HEK293 (cell line): ENCODE measurements at regions not wholly inside any gene's neighbourhood (a gene's known extent, or its start where the extent isn't known, plus 50 kb on each side); places are given as distances from the start of the nearest gene placed in this dataset.

Experiments
- CTCF ChIA-PET: fragments of 350-600 bp; formaldehyde crosslinking; extraction: SDS; loops from one replicate; lab custom pipeline; 2021; ENCODE audit warnings: antibody characterized with exemption; lab: Yijun Ruan, JAX
- POLR2A ChIA-PET: fragments of 300-600 bp; formaldehyde crosslinking; extraction: SDS; loops from one replicate; lab custom pipeline; 2020; ENCODE audit warnings: antibody characterized with exemption, inconsistent platforms; lab: Yijun Ruan, JAX
- H3K27ac ChIP-seq: fragments of 200-500 bp; sonication (Bioruptor generic); 2 replicates; pipeline ENCODE4 v1.5.1; 2014; ENCODE audit warnings: low read depth, low read length, control low read depth, inconsistent platforms; ENCODE audit errors: extremely low read depth
- H3K36me3 ChIP-seq, 2 experiments: fragments of 200-500 bp in 1 of 2; sonication (Bioruptor generic) in 1 of 2; 1 replicate in 1 of 2; 2 replicates in 1 of 2; pipeline ENCODE4 v1.5.1; 2014 to 2017; ENCODE audit warnings: inconsistent platforms in 2 of 2, low read length in 2 of 2; ENCODE audit not compliant: control insufficient read depth in 2 of 2, insufficient read depth in 1 of 2
- H3K4me1 ChIP-seq: fragments of 200-500 bp; sonication (Bioruptor generic); 2 replicates; pipeline ENCODE4 v1.5.1; 2014; ENCODE audit warnings: mild to moderate bottlenecking, low read length, inconsistent platforms; ENCODE audit not compliant: control insufficient read depth, insufficient read depth
- H3K4me3 ChIP-seq: 2 replicates; pipeline ENCODE4 v1.5.1; 2011; ENCODE audit warnings: low read depth, mild to moderate bottlenecking, control low read depth, low read length, moderate library complexity
- H3K9me3 ChIP-seq: fragments of 200-500 bp; sonication (Bioruptor generic); 2 replicates; pipeline ENCODE4 v1.5.1; 2014; ENCODE audit warnings: low read depth, low read length, inconsistent platforms; ENCODE audit not compliant: control insufficient read depth, insufficient read depth
- GLI2 ChIP-seq: fragments of 450-650 bp; formaldehyde crosslinking; IDR thresholded peaks from 2 replicates; pipeline ENCODE4; 2017; ENCODE audit warnings: missing biosample characterization, missing genetic modification characterization, low read depth, borderline replicate concordance
- KLF10 ChIP-seq: fragments of 450-650 bp; IDR thresholded peaks from 2 replicates; pipeline ENCODE4 v1.5.1; 2018; ENCODE audit warnings: missing biosample characterization, mild to moderate bottlenecking, missing genetic modification characterization
- REPIN1 ChIP-seq: fragments of 450-650 bp; formaldehyde crosslinking; IDR thresholded peaks from 2 replicates; pipeline ENCODE4 v1.5.1; 2017; ENCODE audit warnings: missing biosample characterization, missing genetic modification characterization, low read depth
- TRIM28 ChIP-seq: IDR thresholded peaks from 2 replicates; pipeline ENCODE4 v1.6.1; 2011; ENCODE audit warnings: low read length, control low read depth, borderline replicate concordance
- YY2 ChIP-seq: fragments of 450-650 bp; formaldehyde crosslinking; IDR thresholded peaks from 2 replicates; pipeline ENCODE4 v1.5.1; 2016; ENCODE audit warnings: missing biosample characterization, missing genetic modification characterization
- ZBTB21 ChIP-seq: fragments of 450-650 bp; formaldehyde crosslinking; IDR thresholded peaks from 2 replicates; pipeline ENCODE4 v1.5.1; 2017; ENCODE audit warnings: missing biosample characterization, missing genetic modification characterization
- ZNF10 ChIP-seq: fragments of 450-650 bp; formaldehyde crosslinking; IDR thresholded peaks from 2 replicates; pipeline ENCODE4 v1.5.1; 2017; ENCODE audit warnings: missing biosample characterization, missing genetic modification characterization
- ZNF133 ChIP-seq: fragments of 450-650 bp; formaldehyde crosslinking; IDR thresholded peaks from 2 replicates; pipeline ENCODE4 v1.5.1; 2016; ENCODE audit warnings: missing biosample characterization, missing genetic modification characterization
- ZNF138 ChIP-seq: fragments of 450-650 bp; formaldehyde crosslinking; IDR thresholded peaks from 2 replicates; pipeline ENCODE4 v1.5.1; 2016; ENCODE audit warnings: missing biosample characterization, missing genetic modification characterization, borderline replicate concordance
- ZNF169 ChIP-seq: fragments of 450-650 bp; formaldehyde crosslinking; IDR thresholded peaks from 2 replicates; pipeline ENCODE4 v1.5.1; 2016; ENCODE audit warnings: missing biosample characterization, missing genetic modification characterization
- ZNF18 ChIP-seq: fragments of 450-650 bp; formaldehyde crosslinking; IDR thresholded peaks from 2 replicates; pipeline ENCODE4 v1.5.1; 2016; ENCODE audit warnings: missing biosample characterization, missing genetic modification characterization
- ZNF223 ChIP-seq: fragments of 450-650 bp; formaldehyde crosslinking; IDR thresholded peaks from 2 replicates; pipeline ENCODE4 v1.5.1; 2016; ENCODE audit warnings: missing biosample characterization, missing genetic modification characterization
- ZNF23 ChIP-seq: fragments of 450-650 bp; formaldehyde crosslinking; IDR thresholded peaks from 2 replicates; pipeline ENCODE4 v1.5.1; 2016; ENCODE audit warnings: missing biosample characterization, missing genetic modification characterization, borderline replicate concordance
- ZNF391 ChIP-seq: fragments of 450-650 bp; formaldehyde crosslinking; IDR thresholded peaks from 2 replicates; pipeline ENCODE4 v1.5.1; 2016; ENCODE audit warnings: low read depth, missing biosample characterization, missing genetic modification characterization, borderline replicate concordance
- ZNF416 ChIP-seq: fragments of 450-650 bp; formaldehyde crosslinking; IDR thresholded peaks from 2 replicates; pipeline ENCODE4 v1.5.1; 2016; ENCODE audit warnings: missing biosample characterization, missing genetic modification characterization
- ZNF426 ChIP-seq: fragments of 450-650 bp; formaldehyde crosslinking; IDR thresholded peaks from 2 replicates; pipeline ENCODE4 v1.5.1; 2017; ENCODE audit warnings: missing biosample characterization, missing genetic modification characterization, mild to moderate bottlenecking, inconsistent platforms, moderate library complexity
- ZNF596 ChIP-seq: fragments of 450-650 bp; IDR thresholded peaks from 2 replicates; pipeline ENCODE4 v1.5.0; 2018; ENCODE audit warnings: missing biosample characterization, mild to moderate bottlenecking, missing genetic modification characterization, moderate library complexity
- ZNF621 ChIP-seq: fragments of 450-650 bp; formaldehyde crosslinking; IDR thresholded peaks from 2 replicates; pipeline ENCODE4 v1.5.1; 2017; ENCODE audit warnings: missing biosample characterization, missing genetic modification characterization
- ZNF626 ChIP-seq: fragments of 450-650 bp; sonication (Bioruptor Pico); formaldehyde crosslinking; IDR thresholded peaks from 2 replicates; pipeline ENCODE4 v1.5.1; 2018; ENCODE audit warnings: missing biosample characterization, missing genetic modification characterization, inconsistent platforms
- ZNF792 ChIP-seq: fragments of 450-650 bp; formaldehyde crosslinking; IDR thresholded peaks from 2 replicates; pipeline ENCODE4 v1.5.1; 2016; ENCODE audit warnings: missing biosample characterization, missing genetic modification characterization
- ZSCAN18 ChIP-seq: fragments of 450-650 bp; formaldehyde crosslinking; IDR thresholded peaks from 2 replicates; pipeline ENCODE4 v1.5.1; 2016; ENCODE audit warnings: missing biosample characterization, missing genetic modification characterization
- TF ChIP-seq, protein P1 (sequence below): fragments of 450-650 bp; formaldehyde crosslinking; conservative IDR thresholded peaks from 2 replicates; pipeline ENCODE4 v1.5.1; 2016; ENCODE audit warnings: low read depth, missing biosample characterization, missing genetic modification characterization
- TF ChIP-seq, protein P2 (sequence below): fragments of 450-650 bp; formaldehyde crosslinking; IDR thresholded peaks from 2 replicates; pipeline ENCODE4 v1.5.1; 2017; ENCODE audit warnings: missing biosample characterization, missing genetic modification characterization

- TF ChIP-seq ZNF621 (tag by site-specific recombination) (no peak), ZNF138 (tag by site-specific recombination) (no peak)
Observed at GRCh38 chr14:39847852-39848251, 415.6 kb upstream of the FBXO33 start (continued).

DNA sequence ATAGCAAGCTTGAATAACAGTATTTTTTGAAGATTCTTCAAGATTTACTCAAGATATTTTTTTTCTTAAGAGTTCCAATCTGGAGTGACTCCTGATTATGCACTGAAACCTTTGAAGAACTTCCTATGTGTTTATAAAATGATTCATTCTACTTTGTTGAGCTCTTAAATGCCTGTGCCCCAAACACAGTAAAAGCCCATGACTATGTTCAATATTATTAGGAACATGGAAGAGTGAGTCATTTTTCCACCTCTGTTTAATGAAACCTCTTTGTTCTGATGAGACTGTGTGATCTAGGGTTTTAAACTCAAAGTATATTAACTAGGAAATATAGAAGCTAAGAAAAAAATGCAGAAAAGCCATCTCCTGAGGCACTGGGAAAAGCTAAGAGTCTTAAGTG lies 415.0 kb upstream of the FBXO33 start:
- no peak for TF ChIP-seq ZNF10 (tag by site-specific recombination)
- TF ChIP-seq ZSCAN18 (tag by site-specific recombination) = no peak
- no peak for TF ChIP-seq ZNF391
- TF ChIP-seq KLF10 (tag by site-specific recombination) = no peak
- TF ChIP-seq ZNF426 (tag by site-specific recombination) = no peak
- no peak for TF ChIP-seq ZBTB21 (tag by site-specific recombination)
- TF ChIP-seq ZNF792 (tag by site-specific recombination) = no peak
- TF ChIP-seq ZNF18 (tag by site-specific recombination) = no peak
- TF ChIP-seq, all 188 proteins: peak for 0
- no peak overlapping the region for H3K27ac ChIP-seq

DNA sequence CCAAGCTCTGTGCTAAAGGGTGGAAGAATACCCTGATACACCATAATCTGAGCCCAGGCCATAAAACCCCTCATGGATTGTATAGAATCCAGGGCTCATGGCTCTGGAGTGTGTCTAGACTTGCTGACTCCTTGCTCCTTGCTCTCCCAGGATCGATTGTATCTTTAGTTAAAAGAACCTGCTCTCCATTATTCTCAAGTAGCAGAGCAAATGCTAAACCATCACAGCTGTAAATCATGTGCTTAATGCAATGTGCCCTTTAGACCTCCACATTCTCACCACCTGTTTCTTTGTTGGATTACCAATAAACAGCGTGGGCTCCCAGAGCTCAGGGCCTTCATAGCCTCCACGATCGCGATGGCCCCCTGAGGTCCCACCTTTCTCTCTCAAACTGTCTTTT lies 411.6 kb upstream of the FBXO33 start:
- CTCF ChIA-PET = no interaction called here

More for the DNA sequence above, 415.0 kb upstream of the FBXO33 start:
- no peaks in the 10 kb centered on the region for H3K4me1 ChIP-seq
- CTCF ChIA-PET = no interaction called here
- H3K9me3 ChIP-seq = no peaks in the 10 kb centered on the region
- POLR2A ChIA-PET = no interaction called here
- H3K4me3 ChIP-seq = no peak overlapping the region
- no peaks in the 10 kb centered on the region for H3K36me3 ChIP-seq

GRCh38 chr14:39841088-39841487 lies 408.9 kb upstream of the FBXO33 start:
- TF ChIP-seq ZNF416 (no peak), ZNF23 (tag by site-specific recombination) (no peak), KLF10 (tag by site-specific recombination) (no peak), TRIM28 (no peak), ZNF133 (tag by site-specific recombination) (no peak), ZNF169 (tag by site-specific recombination) (no peak), GLI2 (tag by site-specific recombination) (no peak), ZNF626 (tag by site-specific recombination) (no peak)
- TF ChIP-seq, protein P1, sequence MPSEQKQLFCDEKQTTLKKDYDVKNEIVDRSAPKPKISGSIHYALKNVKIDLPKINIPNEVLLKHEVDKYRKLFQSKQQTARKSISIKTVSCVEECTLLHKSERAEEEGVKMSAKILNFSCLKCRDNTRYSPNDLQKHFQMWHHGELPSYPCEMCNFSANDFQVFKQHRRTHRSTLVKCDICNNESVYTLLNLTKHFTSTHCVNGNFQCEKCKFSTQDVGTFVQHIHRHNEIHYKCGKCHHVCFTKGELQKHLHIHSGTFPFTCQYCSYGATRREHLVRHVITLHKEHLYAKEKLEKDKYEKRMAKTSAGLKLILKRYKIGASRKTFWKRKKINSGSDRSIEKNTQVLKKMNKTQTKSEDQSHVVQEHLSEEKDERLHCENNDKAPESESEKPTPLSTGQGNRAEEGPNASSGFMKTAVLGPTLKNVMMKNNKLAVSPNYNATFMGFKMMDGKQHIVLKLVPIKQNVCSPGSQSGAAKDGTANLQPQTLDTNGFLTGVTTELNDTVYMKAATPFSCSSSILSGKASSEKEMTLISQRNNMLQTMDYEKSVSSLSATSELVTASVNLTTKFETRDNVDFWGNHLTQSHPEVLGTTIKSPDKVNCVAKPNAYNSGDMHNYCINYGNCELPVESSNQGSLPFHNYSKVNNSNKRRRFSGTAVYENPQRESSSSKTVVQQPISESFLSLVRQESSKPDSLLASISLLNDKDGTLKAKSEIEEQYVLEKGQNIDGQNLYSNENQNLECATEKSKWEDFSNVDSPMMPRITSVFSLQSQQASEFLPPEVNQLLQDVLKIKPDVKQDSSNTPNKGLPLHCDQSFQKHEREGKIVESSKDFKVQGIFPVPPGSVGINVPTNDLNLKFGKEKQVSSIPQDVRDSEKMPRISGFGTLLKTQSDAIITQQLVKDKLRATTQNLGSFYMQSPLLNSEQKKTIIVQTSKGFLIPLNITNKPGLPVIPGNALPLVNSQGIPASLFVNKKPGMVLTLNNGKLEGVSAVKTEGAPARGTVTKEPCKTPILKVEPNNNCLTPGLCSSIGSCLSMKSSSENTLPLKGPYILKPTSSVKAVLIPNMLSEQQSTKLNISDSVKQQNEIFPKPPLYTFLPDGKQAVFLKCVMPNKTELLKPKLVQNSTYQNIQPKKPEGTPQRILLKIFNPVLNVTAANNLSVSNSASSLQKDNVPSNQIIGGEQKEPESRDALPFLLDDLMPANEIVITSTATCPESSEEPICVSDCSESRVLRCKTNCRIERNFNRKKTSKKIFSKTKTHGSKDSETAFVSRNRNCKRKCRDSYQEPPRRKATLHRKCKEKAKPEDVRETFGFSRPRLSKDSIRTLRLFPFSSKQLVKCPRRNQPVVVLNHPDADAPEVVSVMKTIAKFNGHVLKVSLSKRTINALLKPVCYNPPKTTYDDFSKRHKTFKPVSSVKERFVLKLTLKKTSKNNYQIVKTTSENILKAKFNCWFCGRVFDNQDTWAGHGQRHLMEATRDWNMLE (tag by site-specific recombination) = no peak
- TF ChIP-seq, protein P2, sequence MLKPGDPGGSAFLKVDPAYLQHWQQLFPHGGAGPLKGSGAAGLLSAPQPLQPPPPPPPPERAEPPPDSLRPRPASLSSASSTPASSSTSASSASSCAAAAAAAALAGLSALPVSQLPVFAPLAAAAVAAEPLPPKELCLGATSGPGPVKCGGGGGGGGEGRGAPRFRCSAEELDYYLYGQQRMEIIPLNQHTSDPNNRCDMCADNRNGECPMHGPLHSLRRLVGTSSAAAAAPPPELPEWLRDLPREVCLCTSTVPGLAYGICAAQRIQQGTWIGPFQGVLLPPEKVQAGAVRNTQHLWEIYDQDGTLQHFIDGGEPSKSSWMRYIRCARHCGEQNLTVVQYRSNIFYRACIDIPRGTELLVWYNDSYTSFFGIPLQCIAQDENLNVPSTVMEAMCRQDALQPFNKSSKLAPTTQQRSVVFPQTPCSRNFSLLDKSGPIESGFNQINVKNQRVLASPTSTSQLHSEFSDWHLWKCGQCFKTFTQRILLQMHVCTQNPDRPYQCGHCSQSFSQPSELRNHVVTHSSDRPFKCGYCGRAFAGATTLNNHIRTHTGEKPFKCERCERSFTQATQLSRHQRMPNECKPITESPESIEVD (tag by site-specific recombination) = no peak
- TF ChIP-seq, all 188 proteins: peak for 0
- Histone ChIP-seq H3K4me3 (no peak overlapping the region), H3K4me1 (no peaks in the 10 kb centered on the region), H3K27ac (no peak overlapping the region), H3K9me3 (no peaks in the 10 kb centered on the region), H3K36me3 (no peaks in the 10 kb centered on the region)
- ChIA-PET CTCF (no interaction called here), POLR2A (no interaction called here)

More for the DNA sequence above, 411.6 kb upstream of the FBXO33 start:
- Histone ChIP-seq H3K4me3 (no peak overlapping the region), H3K36me3 (no peaks in the 10 kb centered on the region), H3K4me1 (no peaks in the 10 kb centered on the region), H3K9me3 (no peaks in the 10 kb centered on the region), H3K27ac (no peak overlapping the region)
- POLR2A ChIA-PET = no interaction called here
- TF ChIP-seq REPIN1 (tag by site-specific recombination) (no peak), ZNF223 (tag by site-specific recombination) (no peak), ZNF596 (no peak), YY2 (no peak)
